ENCODE measurements at regions not wholly inside any gene's neighbourhood (a gene's known extent, or its start where the extent isn't known, plus 50 kb on each side); places are given as distances from the start of the nearest gene placed in this dataset.

- Histone ChIP-seq H3K27ac (ENCODE audit: low read depth in 1 of 2, low read length in 2 of 2) (no peak overlapping the region), H3K27me3 (ENCODE audit: control insufficient read depth in 4 of 4, insufficient read depth in 4 of 4, low read length in 3 of 4) (no peaks in the 10 kb centered on the region), H3K4me1 (ENCODE audit: control insufficient read depth in 4 of 4, insufficient read depth in 4 of 4, low read length in 3 of 4) (no peaks in the 10 kb centered on the region), H3K9me3 (ENCODE audit: control insufficient read depth in 4 of 4, low read length in 3 of 4) (peaks cover 0 to 2% (median 0%) of the 10 kb centered on the region in 4 donors), H3K4me3 (ENCODE audit: low read depth in 1 of 3, low read length in 3 of 3) (no peak overlapping the region), H3K9ac (ENCODE audit: low read depth in 1 of 2, low read length in 2 of 2) (no peak overlapping the region), H3K36me3 (ENCODE audit: control insufficient read depth in 4 of 4, insufficient read depth in 3 of 4, low read depth in 1 of 4, low read length in 3 of 4) (no peaks in the 10 kb centered on the region)
- WGBS = 80% methylated on average over 3 of the region's 3 CpGs
- no peak for DNase-seq (ENCODE audit: low spot score)
- TF ChIP-seq GABPA (IDR thresholded peaks at IDR 0.05 in 1 of 2, conservative IDR thresholded peaks at IDR 0.05 in 1 of 2) (no peak), FOXA1 (IDR thresholded peaks at IDR 0.05) (no peak), CTCF (IDR thresholded peaks at IDR 0.05; ENCODE audit: low read depth, low read length, missing input control) (no peak), HNF4A (conservative IDR thresholded peaks at IDR 0.05) (no peak), TAF1 (conservative IDR thresholded peaks at IDR 0.05) (no peak)
These were observed 296.0 kb downstream of the SMOC2 start for GRCh38 chr6:168737014-168737413.

- Histone ChIP-seq H3K27me3 (ENCODE audit: control insufficient read depth in 4 of 4, insufficient read depth in 4 of 4, low read length in 3 of 4) (no peaks in the 10 kb centered on the region), H3K9ac (ENCODE audit: low read depth in 1 of 2, low read length in 2 of 2) (no peak overlapping the region), H3K4me1 (ENCODE audit: control insufficient read depth in 4 of 4, insufficient read depth in 4 of 4, low read length in 3 of 4) (no peaks in the 10 kb centered on the region), H3K9me3 (ENCODE audit: control insufficient read depth in 4 of 4, low read length in 3 of 4) (peaks cover 0 to 2% (median 0%) of the 10 kb centered on the region in 4 donors), H3K36me3 (ENCODE audit: control insufficient read depth in 4 of 4, insufficient read depth in 3 of 4, low read depth in 1 of 4, low read length in 3 of 4) (no peaks in the 10 kb centered on the region), H3K4me3 (ENCODE audit: low read depth in 1 of 3, low read length in 3 of 3) (no peak overlapping the region), H3K27ac (ENCODE audit: low read depth in 1 of 2, low read length in 2 of 2) (no peak overlapping the region)
- TF ChIP-seq RAD21 (IDR thresholded peaks at IDR 0.05) = no peak
- no peak for TF ChIP-seq ATF3 (IDR thresholded peaks at IDR 0.05)
- DNase-seq (ENCODE audit: low spot score) = no peak
These were observed 295.1 kb downstream of the SMOC2 start for GRCh38 chr6:168736039-168736438.

GRCh38 chr6:168735268-168735949 lies 294.4 kb downstream of the SMOC2 start:
- no peak overlapping the region for H3K4me3 ChIP-seq (ENCODE audit: low read depth in 1 of 3, low read length in 3 of 3)
- WGBS = 75% methylated on average over 6 of the region's 6 CpGs
- no peak overlapping the region for H3K27ac ChIP-seq (ENCODE audit: low read depth in 1 of 2, low read length in 2 of 2)
- no peaks in the 10 kb centered on the region for H3K27me3 ChIP-seq (ENCODE audit: control insufficient read depth in 4 of 4, insufficient read depth in 4 of 4, low read length in 3 of 4)
- no peaks in the 10 kb centered on the region for H3K4me1 ChIP-seq (ENCODE audit: control insufficient read depth in 4 of 4, insufficient read depth in 4 of 4, low read length in 3 of 4)
- DNase-seq (ENCODE audit: low spot score) = no peak
- TF ChIP-seq RXRA (IDR thresholded peaks at IDR 0.05) (no peak), RAD21 (IDR thresholded peaks at IDR 0.05) (no peak), MAX (IDR thresholded peaks at IDR 0.05) (no peak), TAF1 (conservative IDR thresholded peaks at IDR 0.05) (no peak), ZBTB33 (IDR thresholded peaks at IDR 0.05) (no peak), JUND (IDR thresholded peaks at IDR 0.05) (no peak)
- H3K9ac ChIP-seq (ENCODE audit: low read depth in 1 of 2, low read length in 2 of 2) = no peak overlapping the region
- H3K9me3 ChIP-seq (ENCODE audit: control insufficient read depth in 4 of 4, low read length in 3 of 4) = peaks cover 0 to 2% (median 0%) of the 10 kb centered on the region in 4 donors
- no peaks in the 10 kb centered on the region for H3K36me3 ChIP-seq (ENCODE audit: control insufficient read depth in 4 of 4, insufficient read depth in 3 of 4, low read depth in 1 of 4, low read length in 3 of 4)

Measured in liver (tissue), 8 donors.